Erythroblast (primary cell): ENCODE measurements at regions not wholly inside any gene's neighbourhood (a gene's known extent, or its start where the extent isn't known, plus 50 kb on each side); places are given as distances from the start of the nearest gene placed in this dataset.

Experiments
- GATA1 ChIP-seq: IDR thresholded peaks from 2 replicates; pipeline ENCODE4 v1.6.1; 2011; ENCODE audit warnings: low read depth, mild to moderate bottlenecking, control low read depth, low read length, moderate library complexity
- POLR2A ChIP-seq: IDR thresholded peaks from 2 replicates; pipeline ENCODE4 v1.6.1; 2011; ENCODE audit warnings: mild to moderate bottlenecking, low read length

- TF ChIP-seq POLR2A (no peak), GATA1 (no peak)
Observed at GRCh38 chr14:86858031-86858430, 1135.0 kb downstream of the GALC start.
